GM18867 (cell line): ENCODE measurements at regions not wholly inside any gene's neighbourhood (a gene's known extent, or its start where the extent isn't known, plus 50 kb on each side); places are given as distances from the start of the nearest gene placed in this dataset.

Experiments
- ATAC-seq: cut with Tn5 transposase; IDR thresholded peaks from one replicate; pipeline ENCODE4 v1.9.1; 2021; ENCODE audit warnings: mild to moderate bottlenecking, moderate library complexity; ENCODE audit not compliant: unreplicated experiment

GRCh38 chr11:112354364-112354763 lies 93.7 kb upstream of the PLET1 start:
- no peak for ATAC-seq

- ATAC-seq: no peak
Observed at GRCh38 chr11:112355726-112356125, 95.1 kb upstream of the PLET1 start.

GRCh38 chr11:112357488-112357887 lies 96.8 kb upstream of the PLET1 start:
- ATAC-seq: no peak

GRCh38 chr11:112361396-112361795 lies 100.7 kb upstream of the PLET1 start:
- no peak for ATAC-seq

- ATAC-seq: no peak
Observed at GRCh38 chr11:112363527-112363926, 102.9 kb upstream of the PLET1 start.

- no peak for ATAC-seq
Observed at GRCh38 chr11:112364962-112365481, 104.4 kb upstream of the PLET1 start.

GRCh38 chr11:112366012-112366411 lies 105.4 kb upstream of the PLET1 start:
- no peak for ATAC-seq

- no peak for ATAC-seq
Observed at GRCh38 chr11:112366777-112367176, 106.1 kb upstream of the PLET1 start.

GRCh38 chr11:112367461-112367860 lies 106.8 kb upstream of the PLET1 start:
- ATAC-seq: no peak

- no peak for ATAC-seq
Observed at GRCh38 chr11:112367895-112368294, 107.2 kb upstream of the PLET1 start.

- no peak for ATAC-seq
Observed at GRCh38 chr11:112368381-112368780, 107.7 kb upstream of the PLET1 start.

GRCh38 chr11:112369374-112369773 lies 108.7 kb upstream of the PLET1 start:
- ATAC-seq: no peak

- ATAC-seq: no peak
Observed at GRCh38 chr11:112369916-112370315, 109.3 kb upstream of the PLET1 start.

GRCh38 chr11:112374486-112375140 lies 114.0 kb upstream of the PLET1 start:
- no peak for ATAC-seq

GRCh38 chr11:112377946-112378345 lies 117.3 kb upstream of the PLET1 start:
- no peak for ATAC-seq

GRCh38 chr11:112380464-112380863 lies 119.8 kb upstream of the PLET1 start:
- ATAC-seq: no peak

GRCh38 chr11:112381578-112381977 lies 120.9 kb upstream of the PLET1 start:
- no peak for ATAC-seq

GRCh38 chr11:112382561-112382960 lies 121.9 kb upstream of the PLET1 start:
- no peak for ATAC-seq

- no peak for ATAC-seq
Observed at GRCh38 chr11:112388496-112388895, 127.8 kb upstream of the PLET1 start.

GRCh38 chr11:112391086-112391485 lies 130.4 kb upstream of the PLET1 start:
- no peak for ATAC-seq

- ATAC-seq: no peak
Observed at GRCh38 chr11:112392904-112393303, 132.2 kb upstream of the PLET1 start.

- no peak for ATAC-seq
Observed at GRCh38 chr11:112394304-112394703, 133.6 kb upstream of the PLET1 start.

- ATAC-seq: no peak
Observed at GRCh38 chr11:112396076-112396475, 135.4 kb upstream of the PLET1 start.
